ENCODE measurements at regions not wholly inside any gene's neighbourhood (a gene's known extent, or its start where the extent isn't known, plus 50 kb on each side); places are given as distances from the start of the nearest gene placed in this dataset.

DNA sequence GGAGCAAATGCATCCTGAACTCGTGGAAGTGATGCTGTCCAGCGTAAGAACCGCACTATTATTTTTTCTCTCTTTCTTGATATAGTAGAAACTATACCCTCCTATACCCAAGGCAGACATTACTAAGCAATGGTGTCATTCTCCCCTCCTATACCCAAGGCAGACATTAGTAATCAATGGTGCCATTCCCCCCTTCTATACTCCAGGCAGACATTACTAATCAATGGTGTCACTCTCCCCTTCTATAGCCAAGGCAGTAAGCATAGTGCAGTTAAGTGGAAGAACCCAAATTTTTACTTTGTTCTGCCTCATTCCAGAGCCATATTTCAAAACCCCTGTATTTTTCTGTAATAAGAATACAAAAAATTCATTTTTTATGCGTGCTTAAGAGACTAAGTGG, 506.2 kb upstream of the EEF2KMT start:
- no peak for DNase-seq (ENCODE audit: low spot score)
- intact Hi-C loops (cut with DNase I): loop anchor here (10.0 kb wide), 1 partner anchor 99 kb away; no protein-coding TSS in a partner anchor

DNA sequence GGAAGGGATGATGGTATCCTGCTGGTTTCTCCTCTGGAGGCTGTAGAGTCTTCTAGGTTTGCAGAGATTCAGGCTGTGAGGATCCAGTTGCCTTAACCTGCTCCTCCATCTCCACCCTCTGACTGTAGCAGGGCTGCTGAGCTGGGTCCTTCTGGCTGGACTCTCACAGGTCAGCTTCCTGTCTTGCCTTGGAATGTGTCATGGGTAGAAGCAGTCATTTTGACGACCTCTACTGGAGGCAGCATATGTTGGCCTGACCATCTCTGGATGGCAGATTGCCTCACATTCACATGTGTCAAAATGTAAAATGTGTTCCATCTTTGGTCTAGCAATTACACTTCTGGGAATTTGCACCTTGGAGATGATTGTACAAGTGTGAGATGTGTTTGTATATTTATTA, 504.4 kb upstream of the EEF2KMT start:
- intact Hi-C loops (cut with DNase I): loop anchor here (10.0 kb wide), 1 partner anchor 97 kb away; no protein-coding TSS in a partner anchor
- DNase-seq (ENCODE audit: low spot score): no peak

DNA sequence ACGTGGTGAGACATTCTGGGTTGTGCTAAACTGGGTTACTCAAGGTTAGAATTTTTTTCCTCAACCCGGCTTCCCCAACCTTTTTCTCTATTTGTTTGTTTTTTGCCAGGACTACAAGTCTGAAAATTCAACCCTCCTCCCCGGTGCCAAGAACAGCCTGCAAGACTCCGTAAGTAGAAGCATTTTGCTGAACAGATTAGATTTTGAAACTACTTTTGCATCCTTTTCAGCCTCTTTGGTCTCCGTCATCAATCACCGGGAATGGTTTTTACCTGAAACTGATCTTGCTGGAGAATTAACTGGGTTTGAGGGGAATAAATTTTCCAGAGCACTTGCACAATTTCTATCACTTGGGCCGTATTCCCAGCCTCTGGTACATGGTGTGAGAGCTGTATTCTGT, 501.2 kb upstream of the EEF2KMT start:
- intact Hi-C loops (cut with DNase I): no loop called here
- DNase-seq (ENCODE audit: low spot score): no peak

DNA sequence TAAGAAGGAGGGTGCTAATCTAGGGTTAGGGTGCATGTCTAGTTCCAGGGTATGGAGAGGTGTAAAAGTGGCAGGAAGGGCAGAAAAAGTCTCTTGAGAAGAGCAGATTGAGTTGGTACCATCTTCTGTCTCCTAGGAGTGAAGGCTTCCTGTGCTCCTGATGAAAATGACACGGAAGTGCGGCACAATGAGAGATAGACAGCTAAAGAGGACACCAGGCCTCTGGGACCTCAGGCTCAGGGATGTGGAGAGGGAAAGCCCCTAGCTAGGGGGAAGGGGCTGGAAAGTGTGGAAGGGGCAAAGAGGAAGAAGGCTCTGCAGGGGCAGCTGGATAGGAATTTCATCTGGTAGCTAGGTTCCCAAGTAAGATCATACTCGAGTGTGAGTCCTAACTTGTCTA, 498.3 kb upstream of the EEF2KMT start:
- DNase-seq (ENCODE audit: low spot score): no peak
- intact Hi-C loops (cut with DNase I): no loop called here

DNA sequence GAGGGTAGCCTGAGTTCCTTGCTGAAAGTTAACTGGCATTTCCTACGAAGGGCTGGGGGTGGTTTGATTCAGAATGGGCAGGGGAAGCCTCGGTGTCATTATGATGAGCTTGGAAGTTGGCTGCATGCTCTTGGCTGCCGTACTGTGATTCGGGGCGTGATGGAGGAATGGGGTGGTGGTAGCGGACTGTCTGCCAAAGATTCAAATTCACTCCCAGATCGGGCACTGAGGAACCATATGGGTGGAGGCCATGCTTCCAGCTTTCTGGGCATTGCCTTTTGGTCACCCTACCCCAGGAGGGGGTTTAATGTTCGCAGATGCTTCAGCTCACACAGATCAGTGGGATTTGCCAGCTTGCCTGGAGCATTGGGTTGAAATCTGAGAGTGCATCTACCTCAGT, 492.8 kb upstream of the EEF2KMT start:
- intact Hi-C loops (cut with DNase I): no loop called here
- DNase-seq (ENCODE audit: low spot score): no peak

DNA sequence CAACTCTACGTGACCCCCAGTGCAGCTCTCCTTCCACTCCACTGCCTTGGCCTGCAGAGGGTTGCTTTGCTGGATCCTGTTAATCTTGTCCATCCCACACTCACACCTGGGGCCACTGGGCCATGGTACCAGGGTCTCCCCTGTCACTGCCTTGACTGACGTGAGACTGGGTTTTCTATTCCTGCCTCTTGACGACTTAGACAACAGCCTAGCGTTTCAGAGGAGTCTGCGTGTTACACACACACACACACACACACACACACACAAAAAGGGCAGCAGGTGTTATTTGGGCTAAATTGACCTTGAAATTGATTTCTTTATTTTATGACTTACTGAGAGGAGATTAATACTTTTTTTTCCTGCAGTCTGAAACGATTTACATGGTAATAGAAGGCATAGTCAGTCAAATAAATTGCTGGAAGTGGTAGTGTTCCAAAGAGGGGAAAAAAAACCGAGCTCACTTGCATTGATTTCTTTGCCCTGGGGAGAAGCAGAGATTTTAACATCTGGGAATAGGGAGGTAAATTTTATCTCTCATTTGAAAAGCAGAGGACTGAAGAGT, 492.3 kb upstream of the EEF2KMT start:
- no peak for DNase-seq (ENCODE audit: low spot score)
- intact Hi-C loops (cut with DNase I): no loop called here

DNA sequence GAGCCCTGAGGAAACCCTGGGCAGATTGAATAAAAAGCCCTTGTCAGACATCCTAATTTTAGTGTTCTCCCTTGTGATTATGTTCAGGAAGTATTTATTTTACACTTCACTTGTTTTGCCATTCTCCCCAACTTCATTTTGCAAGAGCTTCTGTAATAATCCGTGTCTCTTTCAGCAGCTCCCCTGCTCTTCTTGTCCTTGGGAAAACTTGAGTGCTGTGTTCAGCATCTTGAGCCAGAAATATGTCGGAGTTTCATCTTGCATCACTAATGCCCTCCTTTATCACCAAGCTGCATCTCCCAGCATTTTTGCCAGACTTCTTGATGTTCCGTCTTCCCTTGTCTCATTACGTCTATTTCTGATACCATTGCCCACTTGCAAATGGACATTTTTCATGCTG, 486.5 kb upstream of the EEF2KMT start:
- intact Hi-C loops (cut with DNase I): no loop called here
- DNase-seq (ENCODE audit: low spot score): no peak

DNA sequence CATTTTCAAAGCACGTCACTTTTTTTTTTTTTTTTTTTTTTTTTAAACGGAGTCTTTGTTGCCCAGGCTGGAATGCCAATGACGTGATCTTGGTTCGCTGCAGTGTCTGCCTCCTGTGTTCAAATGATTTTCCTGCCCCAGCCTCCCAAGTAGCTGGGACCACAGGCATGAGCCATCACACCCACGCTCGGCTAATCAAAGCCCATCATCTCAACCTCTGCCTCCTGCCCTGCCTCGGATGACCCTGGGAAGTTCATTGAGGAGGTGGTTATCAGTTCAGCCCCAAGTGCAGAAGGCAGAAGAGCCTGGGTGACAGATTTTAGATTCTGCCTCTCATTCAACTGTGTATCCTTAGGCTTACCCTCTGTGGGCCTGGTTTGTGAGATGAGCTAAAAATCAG, 484.9 kb upstream of the EEF2KMT start:
- intact Hi-C loops (cut with DNase I): no loop called here
- no peak for DNase-seq (ENCODE audit: low spot score)

DNA sequence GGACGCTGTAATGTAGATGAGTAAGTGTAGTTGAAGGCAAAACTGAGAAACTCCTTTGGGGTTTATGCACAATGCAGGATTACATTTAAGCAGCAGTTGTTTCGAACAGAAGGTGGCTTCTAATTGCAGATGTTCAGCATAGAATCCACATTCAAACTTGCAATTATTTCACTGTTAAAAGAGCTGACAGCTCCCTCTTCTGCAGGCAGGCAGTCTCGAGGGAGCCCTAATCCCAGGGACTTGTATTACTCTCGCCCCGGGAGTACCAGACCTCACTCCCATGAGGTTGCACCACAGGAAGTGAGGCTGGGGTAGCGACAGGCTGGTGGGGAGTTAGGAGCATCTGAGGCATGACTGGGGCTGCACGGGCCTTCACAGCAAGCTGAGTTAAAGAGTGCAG, 484.3 kb upstream of the EEF2KMT start:
- no peak for DNase-seq (ENCODE audit: low spot score)
- intact Hi-C loops (cut with DNase I): no loop called here

DNA sequence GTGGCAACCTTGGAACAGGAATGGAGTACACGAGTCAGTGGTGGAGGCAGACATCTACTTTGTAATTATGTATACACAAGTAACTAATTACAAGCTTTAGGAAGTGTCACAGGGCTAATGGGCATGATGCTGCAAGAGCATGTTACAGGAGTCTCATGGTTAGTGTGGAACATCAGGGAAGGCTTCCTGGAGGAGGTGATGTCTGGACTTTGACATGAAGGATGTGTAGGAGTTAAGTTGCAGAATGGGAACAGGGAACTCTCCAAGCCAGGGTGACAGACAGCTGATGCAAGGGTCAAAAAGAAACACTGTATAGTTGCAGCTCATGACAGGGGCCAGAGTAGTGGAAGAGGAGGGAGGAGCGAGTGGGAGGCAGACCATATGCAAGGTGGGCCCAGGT, 483.8 kb upstream of the EEF2KMT start:
- intact Hi-C loops (cut with DNase I): no loop called here
- no peak for DNase-seq (ENCODE audit: low spot score)

DNA sequence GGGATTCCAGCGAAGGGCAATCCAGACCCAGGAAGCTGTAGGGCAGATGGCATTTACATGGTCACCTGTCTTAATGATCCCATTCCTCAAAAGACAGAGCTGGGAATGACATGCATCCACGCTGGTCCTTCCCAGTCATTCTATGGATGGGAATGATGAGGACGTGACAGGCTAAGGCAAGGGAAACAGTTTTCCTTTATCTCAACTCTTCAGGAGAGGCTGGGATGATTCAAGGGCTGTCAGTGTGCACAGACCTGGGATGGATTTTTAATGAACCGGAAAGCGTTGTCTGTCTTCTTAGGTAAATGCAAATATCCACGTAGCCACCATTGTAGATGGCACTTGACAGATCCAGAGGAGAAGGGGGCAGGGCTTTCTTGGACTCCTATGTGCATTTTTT, 483.2 kb upstream of the EEF2KMT start:
- intact Hi-C loops (cut with DNase I): no loop called here
- no peak for DNase-seq (ENCODE audit: low spot score)

DNA sequence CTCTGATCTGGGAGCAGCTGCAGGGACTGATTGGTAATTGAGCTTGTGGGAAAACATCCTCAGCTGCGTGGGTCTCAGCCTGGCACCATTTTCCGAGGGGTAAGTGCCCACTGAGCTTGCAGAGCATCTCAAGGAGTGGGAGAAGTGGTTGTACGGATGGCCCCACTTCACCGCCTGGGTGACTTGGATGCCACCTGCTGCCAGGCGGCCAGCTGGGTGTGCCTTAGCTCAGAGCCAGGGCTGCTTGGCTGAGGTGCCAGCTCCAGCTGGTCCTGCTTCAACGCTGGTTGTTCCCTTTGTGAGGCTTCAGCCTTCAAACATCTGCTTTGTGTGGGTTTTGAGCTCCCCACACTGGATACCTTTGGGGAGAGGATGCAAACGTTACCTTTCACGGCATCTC, 482.7 kb upstream of the EEF2KMT start:
- intact Hi-C loops (cut with DNase I): no loop called here
- DNase-seq (ENCODE audit: low spot score): no peak

DNA sequence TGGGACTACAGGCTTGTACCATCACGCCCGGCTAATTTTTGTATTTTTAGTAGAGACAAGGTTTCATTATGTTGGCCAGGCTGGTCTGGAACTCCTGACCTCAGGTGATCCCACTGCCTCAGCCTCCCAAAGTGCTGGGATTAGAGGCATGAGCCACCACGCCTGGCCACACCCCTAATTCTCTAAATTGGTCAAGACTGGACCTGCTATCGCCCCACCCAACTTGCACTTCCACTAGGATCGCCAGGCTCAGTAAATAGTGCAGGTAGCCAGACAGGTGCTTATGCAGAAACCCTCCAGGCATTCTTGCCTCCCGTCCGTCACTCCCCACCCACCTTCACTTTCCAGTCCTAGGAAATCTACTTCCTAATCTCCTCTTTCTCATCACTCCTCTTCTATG, 481.4 kb upstream of the EEF2KMT start:
- intact Hi-C loops (cut with DNase I): no loop called here
- DNase-seq (ENCODE audit: low spot score): no peak

DNA sequence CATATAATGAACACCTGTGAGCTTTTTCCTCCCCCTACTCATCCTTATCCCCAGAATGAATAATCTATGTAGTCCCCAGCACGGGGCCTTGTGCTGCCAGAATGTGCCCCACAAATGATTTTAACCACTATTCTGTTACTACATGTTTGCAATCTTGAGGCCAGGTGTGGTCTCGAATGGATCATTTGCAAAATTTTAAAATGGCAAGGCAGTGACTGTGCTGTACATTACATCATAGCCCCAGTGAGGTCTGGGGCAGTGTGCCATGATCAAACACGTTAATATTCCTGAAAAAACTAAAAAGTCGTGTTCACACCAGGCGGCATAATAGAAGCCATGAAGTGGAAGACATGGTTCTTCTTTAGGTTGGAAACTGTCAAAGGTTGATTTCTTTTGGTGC, 479.9 kb upstream of the EEF2KMT start:
- intact Hi-C loops (cut with DNase I): no loop called here
- no peak for DNase-seq (ENCODE audit: low spot score)

DNA sequence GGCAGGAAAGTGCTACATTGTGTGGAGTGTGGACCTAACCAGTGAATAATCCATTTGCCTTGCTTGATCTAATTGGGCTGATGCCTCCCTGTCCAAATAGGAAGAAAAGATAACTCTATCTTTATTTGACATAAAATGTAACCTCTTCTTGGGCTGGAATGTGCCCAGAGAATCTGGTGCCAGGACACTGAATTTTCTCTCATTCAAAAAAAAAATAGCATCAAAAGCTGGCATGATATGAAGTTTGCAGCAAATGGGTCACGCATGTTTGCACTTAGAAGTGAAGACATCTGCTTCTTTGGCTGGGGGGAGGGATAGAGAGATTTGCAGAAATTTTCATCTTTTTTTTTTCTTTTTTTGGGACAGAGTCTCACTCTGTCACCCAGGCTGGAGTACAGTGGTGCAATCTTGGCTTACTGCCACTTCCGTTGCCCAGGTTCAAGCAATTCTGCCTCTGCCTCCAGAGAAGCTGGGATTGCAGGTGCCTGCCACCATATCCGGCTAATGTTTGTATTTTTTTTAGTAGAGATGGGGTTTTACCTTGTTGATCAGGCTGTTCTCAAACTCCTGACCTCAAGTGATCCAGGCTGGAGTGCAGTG, 478.2 kb upstream of the EEF2KMT start:
- intact Hi-C loops (cut with DNase I): no loop called here
- DNase-seq (ENCODE audit: low spot score): no peak

DNA sequence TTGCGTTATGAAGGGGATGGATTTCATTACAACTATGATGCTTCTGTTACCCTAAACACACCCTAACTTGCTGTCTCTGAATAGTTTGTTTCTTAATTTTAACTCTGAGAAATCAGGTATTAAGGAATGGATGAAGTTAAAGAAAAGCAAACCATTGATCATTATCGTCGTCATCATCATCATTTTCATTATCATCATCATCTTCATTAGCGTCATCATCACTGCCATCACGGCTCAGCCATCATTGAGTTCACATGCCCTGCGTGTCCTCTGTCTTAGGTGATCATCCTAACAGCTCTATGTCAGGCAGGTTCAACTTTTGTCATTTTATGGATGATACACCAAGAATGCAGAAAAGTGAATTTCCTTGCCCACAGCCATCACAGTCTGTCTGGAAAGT, 477.5 kb upstream of the EEF2KMT start:
- intact Hi-C loops (cut with DNase I): no loop called here
- no peak for DNase-seq (ENCODE audit: low spot score)

DNA sequence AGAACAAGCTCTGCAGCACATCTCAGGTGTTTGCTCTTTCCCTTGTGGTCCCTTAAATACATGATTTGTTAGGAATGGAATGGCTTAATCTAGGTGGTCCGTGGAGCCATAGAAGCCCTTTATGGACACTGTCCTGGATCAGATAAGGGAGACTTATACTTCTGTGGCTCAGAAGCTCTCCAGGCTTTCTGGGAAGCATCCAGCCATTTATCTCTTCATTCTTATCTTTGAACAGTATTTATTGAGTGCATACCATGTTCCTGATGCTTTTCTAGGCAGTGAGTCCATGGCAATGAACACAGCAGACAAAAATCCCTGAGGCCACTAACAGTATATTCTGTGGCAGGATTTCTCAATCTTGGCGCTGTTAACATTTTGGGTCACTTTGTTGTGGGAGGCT, 474.5 kb upstream of the EEF2KMT start:
- intact Hi-C loops (cut with DNase I): no loop called here

DNA sequence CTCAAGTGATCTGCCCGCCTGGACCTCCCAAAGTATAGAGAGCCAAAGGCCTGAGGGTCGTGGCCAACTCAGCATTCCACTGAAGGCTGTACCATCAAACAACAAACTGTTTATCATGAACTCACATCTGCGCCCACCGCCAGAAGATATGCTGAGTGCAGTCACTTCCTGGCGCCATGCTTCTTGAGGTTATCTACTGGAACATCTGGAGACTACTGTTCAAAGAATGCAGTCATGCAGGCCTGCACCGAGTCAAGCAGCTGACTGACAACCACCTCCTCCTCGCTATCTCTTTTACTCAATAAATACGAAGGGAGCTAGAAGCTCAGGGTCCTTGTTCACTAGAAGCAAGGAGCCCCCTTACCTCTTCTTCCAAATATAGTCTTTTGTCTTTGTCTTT, 473.9 kb upstream of the EEF2KMT start:
- DNase-seq (ENCODE audit: low spot score): no peak
- intact Hi-C loops (cut with DNase I): no loop called here

More for the DNA sequence above, 474.5 kb upstream of the EEF2KMT start:
- DNase-seq (ENCODE audit: low spot score): no peak

DNA sequence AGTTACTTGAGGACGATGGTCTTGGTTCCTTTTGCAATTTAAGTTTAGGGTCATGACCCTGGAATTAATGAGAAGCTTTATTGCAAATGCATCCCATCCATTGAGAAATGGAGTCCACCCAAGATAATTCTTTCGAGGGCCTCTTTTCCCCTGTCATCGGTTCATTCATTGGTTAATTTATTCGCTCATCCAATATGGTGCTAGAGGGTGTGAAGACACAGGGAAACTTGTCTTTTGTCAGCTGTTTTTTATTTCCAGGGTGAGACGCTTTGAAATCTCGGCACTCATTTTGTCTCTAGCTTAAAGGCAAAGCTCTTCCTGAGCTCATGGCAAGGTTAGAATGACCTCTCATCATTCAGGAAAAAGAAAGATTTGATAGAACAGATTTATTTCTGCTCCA, 464.2 kb upstream of the EEF2KMT start:
- intact Hi-C loops (cut with DNase I): no loop called here
- DNase-seq (ENCODE audit: low spot score): no peak

DNA sequence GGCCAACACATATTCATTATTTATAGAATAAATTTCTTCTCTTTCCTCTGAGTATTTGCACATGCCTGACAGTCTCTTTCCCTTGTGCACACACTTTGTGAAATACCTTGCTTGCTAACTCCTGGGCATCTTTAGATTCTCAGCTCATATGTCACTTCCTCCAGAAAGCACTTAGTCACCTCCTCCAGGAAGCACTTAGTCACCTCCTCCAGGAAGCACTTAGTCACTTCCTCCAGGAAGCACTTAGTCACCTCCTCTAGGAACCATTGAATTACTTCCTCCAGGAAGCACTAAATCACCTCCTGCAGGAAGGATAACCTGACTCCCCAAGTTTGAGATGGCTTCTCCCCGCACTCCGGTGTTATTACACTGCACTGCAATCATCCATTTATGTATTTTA, 462.5 kb upstream of the EEF2KMT start:
- intact Hi-C loops (cut with DNase I): no loop called here
- DNase-seq (ENCODE audit: low spot score): no peak

DNA sequence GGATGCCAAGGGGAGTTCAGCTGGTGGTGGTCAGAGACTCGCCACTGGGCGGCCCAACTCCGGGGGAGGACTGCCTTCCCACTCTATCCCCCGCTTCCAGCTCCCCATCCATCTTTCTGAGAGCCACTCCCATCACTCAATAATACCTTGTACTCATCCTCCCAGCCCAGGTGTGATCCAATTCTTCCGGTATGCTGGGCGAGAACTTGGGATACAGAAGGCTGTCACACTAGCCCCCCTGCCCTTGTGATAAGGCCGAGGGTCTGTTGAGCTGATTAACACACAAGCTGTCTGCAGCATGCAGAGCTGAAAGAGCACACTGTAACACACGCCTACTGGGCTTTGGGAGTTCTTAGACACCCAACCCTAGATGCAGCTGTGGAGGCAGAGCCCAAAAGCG, 460.4 kb upstream of the EEF2KMT start:
- intact Hi-C loops (cut with DNase I): no loop called here
- DNase-seq (ENCODE audit: low spot score): no peak

DNA sequence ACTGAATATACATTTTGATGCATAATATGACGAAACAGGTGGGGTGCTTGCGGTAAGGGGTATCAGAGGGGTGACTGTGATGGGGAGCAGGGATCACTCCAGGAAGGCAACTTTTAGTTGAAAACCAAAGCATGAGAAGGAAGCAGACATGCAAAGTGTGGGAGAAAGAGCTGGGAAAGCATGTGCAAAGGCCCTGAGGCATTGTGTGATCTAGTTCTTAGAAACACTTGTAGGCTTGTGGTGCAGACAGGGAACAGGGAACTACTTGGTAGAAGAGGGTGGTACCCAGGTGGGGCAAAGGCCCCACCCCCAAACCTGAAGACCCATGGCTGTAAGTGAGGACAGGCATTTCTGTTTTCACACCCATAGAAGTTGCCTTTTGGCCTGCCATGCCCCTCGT, 459.9 kb upstream of the EEF2KMT start:
- DNase-seq (ENCODE audit: low spot score): no peak
- intact Hi-C loops (cut with DNase I): no loop called here

All from cardiac septum (tissue), 1 donor.